HEK293 (cell line): ENCODE measurements at regions not wholly inside any gene's neighbourhood (a gene's known extent, or its start where the extent isn't known, plus 50 kb on each side); places are given as distances from the start of the nearest gene placed in this dataset.

Source experiments
- GLIS1 ChIP-seq: fragments of 450-650 bp; formaldehyde crosslinking; IDR thresholded peaks from 2 replicates; pipeline ENCODE4 v1.5.1; 2016; ENCODE audit warnings: missing biosample characterization, missing genetic modification characterization
- IKZF3 ChIP-seq: fragments of 450-650 bp; IDR thresholded peaks from 2 replicates; pipeline ENCODE4 v1.5.0; 2018; ENCODE audit warnings: missing biosample characterization, mild to moderate bottlenecking, missing genetic modification characterization, moderate library complexity
- WT1 ChIP-seq: fragments of 450-650 bp; formaldehyde crosslinking; IDR thresholded peaks from 2 replicates; pipeline ENCODE4 v1.5.1; 2016; ENCODE audit warnings: missing biosample characterization, missing genetic modification characterization
- ZNF132 ChIP-seq: fragments of 450-650 bp; formaldehyde crosslinking; IDR thresholded peaks from 2 replicates; pipeline ENCODE4 v1.5.1; 2017; ENCODE audit warnings: missing biosample characterization, missing genetic modification characterization, borderline replicate concordance
- ZNF155 ChIP-seq: fragments of 450-650 bp; formaldehyde crosslinking; IDR thresholded peaks from 2 replicates; pipeline ENCODE4 v1.5.1; 2016; ENCODE audit warnings: missing biosample characterization, missing genetic modification characterization
- ZNF274 ChIP-seq, 2 experiments: fragments of 200-500 bp in 1 of 2; fragments of 450-650 bp in 1 of 2; sonication (Bioruptor generic) in 1 of 2; formaldehyde crosslinking in 1 of 2; IDR thresholded peaks; 2 replicates each; pipeline versions ENCODE4 v1.5.1 to v1.6.1; 2014 to 2016; ENCODE audit warnings: borderline replicate concordance in 1 of 2, inconsistent platforms in 1 of 2, low read length in 1 of 2, missing biosample characterization in 1 of 2, missing genetic modification characterization in 1 of 2
- TF ChIP-seq, protein P1 (sequence below): fragments of 450-650 bp; formaldehyde crosslinking; IDR thresholded peaks from 2 replicates; pipeline ENCODE4 v1.5.1; 2016; ENCODE audit warnings: missing biosample characterization, missing genetic modification characterization
- TF ChIP-seq, protein P2 (sequence below): fragments of 450-650 bp; formaldehyde crosslinking; IDR thresholded peaks from 2 replicates; pipeline ENCODE4 v1.5.1; 2016; ENCODE audit warnings: missing biosample characterization, missing genetic modification characterization
- TF ChIP-seq, protein P3 (sequence below): fragments of 450-650 bp; formaldehyde crosslinking; IDR thresholded peaks from 2 replicates; pipeline ENCODE4 v1.5.1; 2016; ENCODE audit warnings: missing biosample characterization, missing genetic modification characterization

DNA sequence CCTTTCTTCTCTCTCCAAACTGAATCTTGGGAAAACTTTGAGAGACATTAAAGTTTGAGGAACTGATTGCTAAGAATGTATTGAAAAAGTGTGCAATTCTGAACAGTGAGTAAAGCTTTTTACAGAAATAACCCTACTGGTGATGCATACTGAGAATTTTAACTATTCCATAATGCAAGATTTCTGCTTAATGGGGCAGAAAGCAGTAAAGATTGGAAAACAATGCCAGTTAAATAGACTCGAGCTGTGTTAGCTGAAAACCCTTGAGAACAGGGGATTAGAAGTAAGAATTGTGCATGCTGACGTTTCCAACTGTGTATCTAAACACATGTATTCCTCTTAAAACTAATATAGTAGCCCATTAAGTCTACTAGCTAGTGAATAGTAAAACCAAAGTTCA, 1500.2 kb upstream of the PRMT6 start:
- TF ChIP-seq, protein P1, sequence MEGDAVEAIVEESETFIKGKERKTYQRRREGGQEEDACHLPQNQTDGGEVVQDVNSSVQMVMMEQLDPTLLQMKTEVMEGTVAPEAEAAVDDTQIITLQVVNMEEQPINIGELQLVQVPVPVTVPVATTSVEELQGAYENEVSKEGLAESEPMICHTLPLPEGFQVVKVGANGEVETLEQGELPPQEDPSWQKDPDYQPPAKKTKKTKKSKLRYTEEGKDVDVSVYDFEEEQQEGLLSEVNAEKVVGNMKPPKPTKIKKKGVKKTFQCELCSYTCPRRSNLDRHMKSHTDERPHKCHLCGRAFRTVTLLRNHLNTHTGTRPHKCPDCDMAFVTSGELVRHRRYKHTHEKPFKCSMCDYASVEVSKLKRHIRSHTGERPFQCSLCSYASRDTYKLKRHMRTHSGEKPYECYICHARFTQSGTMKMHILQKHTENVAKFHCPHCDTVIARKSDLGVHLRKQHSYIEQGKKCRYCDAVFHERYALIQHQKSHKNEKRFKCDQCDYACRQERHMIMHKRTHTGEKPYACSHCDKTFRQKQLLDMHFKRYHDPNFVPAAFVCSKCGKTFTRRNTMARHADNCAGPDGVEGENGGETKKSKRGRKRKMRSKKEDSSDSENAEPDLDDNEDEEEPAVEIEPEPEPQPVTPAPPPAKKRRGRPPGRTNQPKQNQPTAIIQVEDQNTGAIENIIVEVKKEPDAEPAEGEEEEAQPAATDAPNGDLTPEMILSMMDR (tag by site-specific recombination): no peak
- no peak for TF ChIP-seq ZNF132 (tag by site-specific recombination)
- TF ChIP-seq IKZF3 (tag by site-specific recombination): no peak
- no peak for TF ChIP-seq GLIS1
- TF ChIP-seq ZNF155 (tag by site-specific recombination): no peak
- no peak for TF ChIP-seq ZNF274 (IDR thresholded peaks at IDR 0.05; ENCODE audit: low read length)
- no peak for TF ChIP-seq ZNF274 (tag by site-specific recombination; IDR thresholded peaks at IDR 0.05; ENCODE audit: borderline replicate concordance)
- TF ChIP-seq, protein P2, sequence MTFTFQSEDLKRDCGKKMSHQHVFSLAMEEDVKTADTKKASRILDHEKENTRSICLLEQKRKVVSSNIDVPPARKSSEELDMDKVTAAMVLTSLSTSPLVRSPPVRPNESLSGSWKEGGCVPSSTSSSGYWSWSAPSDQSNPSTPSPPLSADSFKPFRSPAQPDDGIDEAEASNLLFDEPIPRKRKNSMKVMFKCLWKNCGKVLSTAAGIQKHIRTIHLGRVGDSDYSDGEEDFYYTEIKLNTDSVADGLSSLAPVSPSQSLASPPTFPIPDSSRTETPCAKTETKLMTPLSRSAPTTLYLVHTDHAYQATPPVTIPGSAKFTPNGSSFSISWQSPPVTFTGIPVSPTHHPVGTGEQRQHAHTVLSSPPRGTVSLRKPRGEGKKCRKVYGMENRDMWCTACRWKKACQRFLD: no peak
- TF ChIP-seq WT1 (tag by site-specific recombination): no peak
- TF ChIP-seq, protein P3, sequence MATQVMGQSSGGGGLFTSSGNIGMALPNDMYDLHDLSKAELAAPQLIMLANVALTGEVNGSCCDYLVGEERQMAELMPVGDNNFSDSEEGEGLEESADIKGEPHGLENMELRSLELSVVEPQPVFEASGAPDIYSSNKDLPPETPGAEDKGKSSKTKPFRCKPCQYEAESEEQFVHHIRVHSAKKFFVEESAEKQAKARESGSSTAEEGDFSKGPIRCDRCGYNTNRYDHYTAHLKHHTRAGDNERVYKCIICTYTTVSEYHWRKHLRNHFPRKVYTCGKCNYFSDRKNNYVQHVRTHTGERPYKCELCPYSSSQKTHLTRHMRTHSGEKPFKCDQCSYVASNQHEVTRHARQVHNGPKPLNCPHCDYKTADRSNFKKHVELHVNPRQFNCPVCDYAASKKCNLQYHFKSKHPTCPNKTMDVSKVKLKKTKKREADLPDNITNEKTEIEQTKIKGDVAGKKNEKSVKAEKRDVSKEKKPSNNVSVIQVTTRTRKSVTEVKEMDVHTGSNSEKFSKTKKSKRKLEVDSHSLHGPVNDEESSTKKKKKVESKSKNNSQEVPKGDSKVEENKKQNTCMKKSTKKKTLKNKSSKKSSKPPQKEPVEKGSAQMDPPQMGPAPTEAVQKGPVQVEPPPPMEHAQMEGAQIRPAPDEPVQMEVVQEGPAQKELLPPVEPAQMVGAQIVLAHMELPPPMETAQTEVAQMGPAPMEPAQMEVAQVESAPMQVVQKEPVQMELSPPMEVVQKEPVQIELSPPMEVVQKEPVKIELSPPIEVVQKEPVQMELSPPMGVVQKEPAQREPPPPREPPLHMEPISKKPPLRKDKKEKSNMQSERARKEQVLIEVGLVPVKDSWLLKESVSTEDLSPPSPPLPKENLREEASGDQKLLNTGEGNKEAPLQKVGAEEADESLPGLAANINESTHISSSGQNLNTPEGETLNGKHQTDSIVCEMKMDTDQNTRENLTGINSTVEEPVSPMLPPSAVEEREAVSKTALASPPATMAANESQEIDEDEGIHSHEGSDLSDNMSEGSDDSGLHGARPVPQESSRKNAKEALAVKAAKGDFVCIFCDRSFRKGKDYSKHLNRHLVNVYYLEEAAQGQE: no peak
